ENCODE measurements at regions not wholly inside any gene's neighbourhood (a gene's known extent, or its start where the extent isn't known, plus 50 kb on each side); places are given as distances from the start of the nearest gene placed in this dataset.

DNA sequence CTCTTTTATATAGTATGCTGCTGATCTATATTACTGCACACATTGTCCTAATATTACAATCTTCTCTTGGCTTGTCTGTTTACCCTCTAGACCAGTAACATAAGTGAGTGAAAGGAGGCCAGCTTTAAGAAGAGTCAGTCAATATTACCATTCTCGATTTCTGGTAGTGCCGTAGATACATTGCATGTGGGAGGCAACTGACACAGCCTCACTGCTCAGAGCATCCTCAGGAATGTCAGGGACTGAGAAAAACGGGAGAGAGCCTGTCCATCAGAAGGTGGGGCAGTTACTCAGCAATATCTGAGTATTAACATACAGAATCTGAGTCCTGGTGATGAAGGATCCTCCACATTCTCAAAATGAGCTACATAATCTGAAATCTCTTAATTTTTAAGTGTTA, 259.9 kb downstream of the GJA1 start:
- TF ChIP-seq, protein P1, sequence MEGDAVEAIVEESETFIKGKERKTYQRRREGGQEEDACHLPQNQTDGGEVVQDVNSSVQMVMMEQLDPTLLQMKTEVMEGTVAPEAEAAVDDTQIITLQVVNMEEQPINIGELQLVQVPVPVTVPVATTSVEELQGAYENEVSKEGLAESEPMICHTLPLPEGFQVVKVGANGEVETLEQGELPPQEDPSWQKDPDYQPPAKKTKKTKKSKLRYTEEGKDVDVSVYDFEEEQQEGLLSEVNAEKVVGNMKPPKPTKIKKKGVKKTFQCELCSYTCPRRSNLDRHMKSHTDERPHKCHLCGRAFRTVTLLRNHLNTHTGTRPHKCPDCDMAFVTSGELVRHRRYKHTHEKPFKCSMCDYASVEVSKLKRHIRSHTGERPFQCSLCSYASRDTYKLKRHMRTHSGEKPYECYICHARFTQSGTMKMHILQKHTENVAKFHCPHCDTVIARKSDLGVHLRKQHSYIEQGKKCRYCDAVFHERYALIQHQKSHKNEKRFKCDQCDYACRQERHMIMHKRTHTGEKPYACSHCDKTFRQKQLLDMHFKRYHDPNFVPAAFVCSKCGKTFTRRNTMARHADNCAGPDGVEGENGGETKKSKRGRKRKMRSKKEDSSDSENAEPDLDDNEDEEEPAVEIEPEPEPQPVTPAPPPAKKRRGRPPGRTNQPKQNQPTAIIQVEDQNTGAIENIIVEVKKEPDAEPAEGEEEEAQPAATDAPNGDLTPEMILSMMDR (tag by site-specific recombination; IDR thresholded peaks at IDR 0.05) = no peak
- no peak for TF ChIP-seq ZNF23 (tag by site-specific recombination; IDR thresholded peaks at IDR 0.05; ENCODE audit: borderline replicate concordance)
- TF ChIP-seq, protein P2, sequence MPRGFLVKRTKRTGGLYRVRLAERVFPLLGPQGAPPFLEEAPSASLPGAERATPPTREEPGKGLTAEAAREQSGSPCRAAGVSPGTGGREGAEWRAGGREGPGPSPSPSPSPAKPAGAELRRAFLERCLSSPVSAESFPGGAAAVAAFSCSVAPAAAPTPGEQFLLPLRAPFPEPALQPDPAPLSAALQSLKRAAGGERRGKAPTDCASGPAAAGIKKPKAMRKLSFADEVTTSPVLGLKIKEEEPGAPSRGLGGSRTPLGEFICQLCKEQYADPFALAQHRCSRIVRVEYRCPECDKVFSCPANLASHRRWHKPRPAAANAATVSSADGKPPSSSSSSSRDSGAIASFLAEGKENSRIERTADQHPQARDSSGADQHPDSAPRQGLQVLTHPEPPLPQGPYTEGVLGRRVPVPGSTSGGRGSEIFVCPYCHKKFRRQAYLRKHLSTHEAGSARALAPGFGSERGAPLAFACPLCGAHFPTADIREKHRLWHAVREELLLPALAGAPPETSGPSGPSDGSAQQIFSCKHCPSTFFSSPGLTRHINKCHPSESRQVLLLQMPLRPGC (tag by site-specific recombination; IDR thresholded peaks at IDR 0.05) = no peak
- no peak for TF ChIP-seq ZNF76 (tag by site-specific recombination; IDR thresholded peaks at IDR 0.05; ENCODE audit: borderline replicate concordance, low read depth)
- TF ChIP-seq, protein P3, sequence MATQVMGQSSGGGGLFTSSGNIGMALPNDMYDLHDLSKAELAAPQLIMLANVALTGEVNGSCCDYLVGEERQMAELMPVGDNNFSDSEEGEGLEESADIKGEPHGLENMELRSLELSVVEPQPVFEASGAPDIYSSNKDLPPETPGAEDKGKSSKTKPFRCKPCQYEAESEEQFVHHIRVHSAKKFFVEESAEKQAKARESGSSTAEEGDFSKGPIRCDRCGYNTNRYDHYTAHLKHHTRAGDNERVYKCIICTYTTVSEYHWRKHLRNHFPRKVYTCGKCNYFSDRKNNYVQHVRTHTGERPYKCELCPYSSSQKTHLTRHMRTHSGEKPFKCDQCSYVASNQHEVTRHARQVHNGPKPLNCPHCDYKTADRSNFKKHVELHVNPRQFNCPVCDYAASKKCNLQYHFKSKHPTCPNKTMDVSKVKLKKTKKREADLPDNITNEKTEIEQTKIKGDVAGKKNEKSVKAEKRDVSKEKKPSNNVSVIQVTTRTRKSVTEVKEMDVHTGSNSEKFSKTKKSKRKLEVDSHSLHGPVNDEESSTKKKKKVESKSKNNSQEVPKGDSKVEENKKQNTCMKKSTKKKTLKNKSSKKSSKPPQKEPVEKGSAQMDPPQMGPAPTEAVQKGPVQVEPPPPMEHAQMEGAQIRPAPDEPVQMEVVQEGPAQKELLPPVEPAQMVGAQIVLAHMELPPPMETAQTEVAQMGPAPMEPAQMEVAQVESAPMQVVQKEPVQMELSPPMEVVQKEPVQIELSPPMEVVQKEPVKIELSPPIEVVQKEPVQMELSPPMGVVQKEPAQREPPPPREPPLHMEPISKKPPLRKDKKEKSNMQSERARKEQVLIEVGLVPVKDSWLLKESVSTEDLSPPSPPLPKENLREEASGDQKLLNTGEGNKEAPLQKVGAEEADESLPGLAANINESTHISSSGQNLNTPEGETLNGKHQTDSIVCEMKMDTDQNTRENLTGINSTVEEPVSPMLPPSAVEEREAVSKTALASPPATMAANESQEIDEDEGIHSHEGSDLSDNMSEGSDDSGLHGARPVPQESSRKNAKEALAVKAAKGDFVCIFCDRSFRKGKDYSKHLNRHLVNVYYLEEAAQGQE (tag by site-specific recombination; IDR thresholded peaks at IDR 0.05) = no peak
- TF ChIP-seq ZNF530 (tag by site-specific recombination; IDR thresholded peaks at IDR 0.05; ENCODE audit: low read depth) = no peak
- no peak for TF ChIP-seq ZNF830 (tag by site-specific recombination; IDR thresholded peaks at IDR 0.05; ENCODE audit: low read depth)
- no peak for TF ChIP-seq MEIS1 (CRISPR knock-in tag; IDR thresholded peaks at IDR 0.05; ENCODE audit: borderline replicate concordance)
- TF ChIP-seq, protein P4, sequence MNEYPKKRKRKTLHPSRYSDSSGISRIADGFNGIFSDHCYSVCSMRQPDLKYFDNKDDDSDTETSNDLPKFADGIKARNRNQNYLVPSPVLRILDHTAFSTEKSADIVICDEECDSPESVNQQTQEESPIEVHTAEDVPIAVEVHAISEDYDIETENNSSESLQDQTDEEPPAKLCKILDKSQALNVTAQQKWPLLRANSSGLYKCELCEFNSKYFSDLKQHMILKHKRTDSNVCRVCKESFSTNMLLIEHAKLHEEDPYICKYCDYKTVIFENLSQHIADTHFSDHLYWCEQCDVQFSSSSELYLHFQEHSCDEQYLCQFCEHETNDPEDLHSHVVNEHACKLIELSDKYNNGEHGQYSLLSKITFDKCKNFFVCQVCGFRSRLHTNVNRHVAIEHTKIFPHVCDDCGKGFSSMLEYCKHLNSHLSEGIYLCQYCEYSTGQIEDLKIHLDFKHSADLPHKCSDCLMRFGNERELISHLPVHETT (tag by site-specific recombination; IDR thresholded peaks at IDR 0.05) = no peak
- no peak for TF ChIP-seq ZNF274 (IDR thresholded peaks at IDR 0.05; ENCODE audit: low read length)
- no peak for TF ChIP-seq ZNF274 (tag by site-specific recombination; IDR thresholded peaks at IDR 0.05; ENCODE audit: borderline replicate concordance)
